HG02943 (cell line): ENCODE measurements at regions not wholly inside any gene's neighbourhood (a gene's known extent, or its start where the extent isn't known, plus 50 kb on each side); places are given as distances from the start of the nearest gene placed in this dataset.
"Not testable (repeated sequence)": the region's sequence is repeated elsewhere in the genome, so short reads cannot be mapped to it uniquely, and the experiment has no call there.

ENCODE experiments used
- ATAC-seq: cut with Tn5 transposase; IDR thresholded peaks from one replicate; pipeline ENCODE4 v1.9.1; 2021; ENCODE audit warnings: mild to moderate bottlenecking, low read depth, moderate library complexity; ENCODE audit not compliant: unreplicated experiment

DNA sequence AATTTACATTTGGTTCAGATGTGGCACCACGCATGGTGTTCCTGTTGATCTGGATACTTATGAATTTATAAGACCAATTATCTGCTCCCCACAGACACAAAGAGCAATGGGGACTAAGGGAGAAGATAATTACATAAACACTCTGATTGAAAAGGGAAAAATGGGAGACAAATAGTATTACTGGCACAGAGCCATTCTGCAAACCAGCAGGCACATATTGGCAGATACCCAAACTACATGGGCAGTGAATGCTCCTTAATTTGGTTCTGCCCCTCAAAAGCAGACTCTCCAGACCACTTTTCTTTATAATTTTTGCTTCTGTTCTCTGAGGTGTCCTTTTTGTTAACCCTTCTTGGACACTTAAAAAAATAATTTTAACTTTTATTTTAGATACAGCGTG is 1674.2 kb downstream of the PCDH9 start:
- ATAC-seq: no peak

DNA sequence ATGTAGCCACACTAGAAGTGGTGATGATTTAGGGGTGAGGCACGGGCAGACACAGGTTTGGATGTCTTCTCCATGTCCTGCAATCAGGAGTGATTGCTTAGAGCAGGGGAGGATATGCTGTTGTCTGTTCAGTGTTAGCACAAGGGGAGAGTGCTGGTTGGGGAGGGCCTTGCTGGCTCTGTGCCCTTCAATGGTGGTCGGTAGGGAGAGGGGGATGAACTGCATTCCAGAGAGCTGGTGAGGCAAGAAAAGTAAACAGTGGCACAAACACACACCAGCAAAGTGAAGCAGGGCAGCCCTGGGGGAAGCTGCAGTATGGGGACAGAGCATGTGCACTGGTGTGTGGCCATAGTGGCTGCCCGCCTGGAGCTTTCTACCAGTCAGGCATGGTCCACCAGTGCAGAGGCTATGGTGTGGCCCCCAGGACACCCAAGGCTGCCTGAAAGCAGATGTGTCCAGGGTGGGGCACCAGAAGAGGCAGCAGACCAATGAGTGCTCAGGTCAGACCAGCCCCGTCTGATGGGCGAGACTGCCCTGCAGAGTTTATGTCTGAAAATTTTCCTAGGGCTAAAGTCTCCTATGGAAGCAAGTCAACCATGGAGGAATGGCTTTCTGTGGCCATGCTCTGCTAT is 1676.9 kb downstream of the PCDH9 start:
- no peak for ATAC-seq

DNA sequence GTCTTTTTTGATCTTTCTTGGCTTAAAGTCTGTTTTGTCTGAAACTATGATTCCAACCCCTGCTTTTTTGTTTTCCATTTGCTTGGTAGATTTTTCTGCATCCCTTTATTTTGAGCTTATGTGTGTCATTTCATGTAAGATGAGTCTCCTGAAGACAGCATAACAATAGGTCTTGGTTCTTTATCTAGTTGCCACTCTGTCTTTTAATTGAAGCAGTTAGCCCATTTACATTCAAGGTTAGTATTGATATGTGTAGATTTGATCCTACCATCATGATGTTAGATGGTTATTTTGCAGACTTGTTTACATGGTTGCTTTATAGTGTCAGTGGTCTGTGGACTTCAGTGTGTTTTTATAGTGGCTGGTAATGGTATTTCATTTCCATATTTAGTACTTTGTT is 1678.9 kb downstream of the PCDH9 start:
- no peak for ATAC-seq

DNA sequence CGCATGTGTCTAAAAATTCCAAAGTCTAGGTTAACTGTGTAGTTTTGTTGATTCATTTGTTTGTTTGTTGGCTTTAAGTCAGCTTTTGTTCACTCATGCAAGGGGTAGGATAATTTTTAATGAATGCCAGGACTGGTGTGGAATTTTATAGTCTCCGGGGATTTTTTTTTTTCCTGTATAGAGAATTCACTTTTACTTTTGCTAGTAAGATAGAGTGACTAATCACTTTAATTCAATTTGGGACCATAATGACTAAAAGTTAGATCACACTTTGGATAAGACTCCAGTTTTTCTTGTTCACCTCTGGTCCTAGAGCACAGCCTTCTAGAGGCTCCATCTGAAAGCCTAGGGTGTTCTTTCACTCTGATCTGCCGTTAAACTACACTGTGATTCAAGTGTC is 1690.0 kb downstream of the PCDH9 start:
- no peak for ATAC-seq

DNA sequence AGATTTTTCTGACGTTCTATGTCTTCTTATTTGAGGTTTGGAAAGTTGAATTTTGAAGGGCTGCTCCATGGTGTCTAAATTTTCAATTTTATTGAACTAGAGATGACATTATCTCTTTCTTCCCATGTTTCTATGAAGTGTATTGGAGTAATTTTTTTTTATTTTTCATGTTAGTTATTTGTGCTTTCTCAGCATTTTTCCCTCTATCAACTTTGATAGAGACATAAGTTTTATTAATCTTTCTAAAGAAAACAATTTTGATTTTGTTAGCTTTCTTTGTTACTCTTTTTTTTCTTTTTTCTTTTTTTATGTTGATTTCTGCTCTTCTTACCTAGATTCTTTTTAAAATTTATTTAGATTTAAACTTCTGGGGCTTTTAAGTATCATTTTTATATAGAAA is 1694.8 kb downstream of the PCDH9 start:
- no peak for ATAC-seq

DNA sequence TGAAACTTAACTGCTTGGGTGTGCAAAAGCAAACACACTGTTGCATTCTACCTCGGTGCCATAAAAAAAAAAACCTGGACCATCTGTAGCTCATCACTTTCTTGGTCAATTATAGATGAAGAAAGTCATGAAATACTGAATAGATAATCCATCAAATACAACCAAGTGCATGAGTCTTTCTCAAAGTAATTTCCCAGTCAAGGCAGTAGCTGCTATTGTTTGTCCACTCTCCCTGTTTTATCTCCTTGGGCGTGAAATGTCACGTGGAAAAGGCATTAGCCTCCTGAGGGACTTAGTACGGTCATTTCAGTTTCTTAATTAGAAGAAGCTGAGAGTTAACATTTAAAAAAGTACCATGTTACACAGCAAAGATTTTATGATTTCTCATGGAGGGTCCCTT is 1697.9 kb downstream of the PCDH9 start:
- ATAC-seq: no peak

DNA sequence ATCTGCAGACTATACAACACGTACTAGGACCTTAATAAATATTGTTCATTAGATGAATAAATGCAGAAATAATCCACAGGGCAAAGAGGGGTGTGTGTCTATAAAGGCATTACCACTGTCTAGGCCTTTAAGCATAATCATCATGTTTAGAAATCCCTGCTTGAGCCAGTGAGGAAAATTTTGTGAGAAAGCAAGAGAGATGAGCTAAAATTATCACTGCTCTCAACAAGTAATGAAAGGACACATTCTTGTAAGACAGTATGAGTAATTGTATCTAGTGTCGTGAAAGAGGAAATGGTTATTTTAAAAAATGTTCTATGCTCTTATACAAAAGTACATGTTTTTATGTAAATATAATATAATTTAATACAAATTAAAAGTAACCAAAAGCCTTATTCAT is 1699.4 kb downstream of the PCDH9 start:
- ATAC-seq: no peak

DNA sequence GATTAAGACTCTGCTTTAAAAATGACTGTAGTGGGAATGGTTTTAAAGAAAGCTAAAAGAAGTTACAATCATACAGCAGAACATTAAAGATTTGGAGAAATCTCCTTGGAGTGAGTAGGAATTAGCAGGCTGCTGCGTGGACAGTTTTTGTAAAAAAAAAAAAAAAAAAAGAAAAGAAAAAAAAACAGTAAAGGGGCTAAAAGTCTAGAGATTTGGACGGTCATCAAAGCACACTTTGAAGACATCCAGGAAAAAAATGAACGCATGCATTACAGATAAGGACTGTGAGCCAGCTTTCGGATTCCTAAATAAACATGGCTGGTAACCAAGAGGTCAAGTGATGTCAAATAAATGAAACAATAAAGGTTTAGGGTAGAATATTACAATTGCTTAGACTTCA is 1700.6 kb downstream of the PCDH9 start:
- ATAC-seq: no peak

DNA sequence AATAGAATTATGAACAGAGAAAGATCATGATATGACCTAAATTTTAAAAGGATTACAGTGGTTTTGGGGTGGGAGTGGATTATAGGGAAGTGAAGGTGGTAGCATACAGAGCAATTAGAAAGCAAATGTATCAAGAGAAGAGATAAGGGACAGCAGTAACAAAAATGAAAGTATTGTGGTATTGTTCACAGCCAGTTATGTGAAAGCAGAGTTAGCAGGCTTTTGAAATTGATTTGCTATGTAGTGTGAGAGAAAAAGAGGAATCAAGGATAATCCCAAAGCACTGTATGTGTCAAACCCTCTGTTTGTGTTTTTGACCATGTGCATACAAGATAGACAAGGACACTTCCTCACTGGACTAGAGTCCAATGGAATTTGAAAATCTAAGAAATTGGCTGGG is 1721.4 kb downstream of the PCDH9 start:
- no peak for ATAC-seq

DNA sequence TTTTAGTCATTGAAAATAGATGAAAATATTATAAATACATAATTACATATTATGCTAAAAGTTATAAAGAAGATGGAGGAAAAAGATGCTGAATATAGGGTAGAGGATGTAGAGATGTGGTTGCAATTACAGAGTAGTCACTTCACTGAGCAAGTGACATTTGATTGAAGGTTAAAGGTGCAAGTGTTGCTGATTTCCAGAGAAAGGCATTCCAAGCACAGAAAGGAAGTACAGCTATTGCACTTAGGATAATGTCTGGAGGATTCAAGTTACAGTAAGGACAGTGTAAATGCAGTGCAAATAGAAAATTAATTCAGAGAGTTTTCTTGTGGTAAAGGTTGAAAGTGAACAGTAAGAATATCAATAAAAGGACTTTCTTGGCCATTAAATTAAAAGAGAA is 1721.8 kb downstream of the PCDH9 start:
- no peak for ATAC-seq

DNA sequence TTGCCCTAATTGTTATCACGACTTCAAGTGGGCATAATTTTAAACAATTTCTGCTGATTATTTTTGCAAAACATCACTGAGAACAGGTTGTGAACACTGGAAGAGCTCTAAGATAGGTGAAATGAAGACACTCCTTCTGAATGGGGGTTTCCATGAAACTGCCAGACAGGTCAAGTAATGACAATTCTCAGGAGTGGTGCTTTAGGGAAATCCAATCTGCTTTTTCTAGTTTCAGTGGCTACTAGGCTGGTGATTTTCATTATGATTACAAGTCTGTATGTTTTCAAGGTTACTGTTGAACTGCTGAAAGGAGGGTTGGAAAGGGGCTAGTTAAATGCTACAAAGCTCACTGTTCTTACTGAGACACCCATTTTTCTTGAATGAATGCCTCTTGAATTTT is 1724.2 kb downstream of the PCDH9 start:
- no peak for ATAC-seq

DNA sequence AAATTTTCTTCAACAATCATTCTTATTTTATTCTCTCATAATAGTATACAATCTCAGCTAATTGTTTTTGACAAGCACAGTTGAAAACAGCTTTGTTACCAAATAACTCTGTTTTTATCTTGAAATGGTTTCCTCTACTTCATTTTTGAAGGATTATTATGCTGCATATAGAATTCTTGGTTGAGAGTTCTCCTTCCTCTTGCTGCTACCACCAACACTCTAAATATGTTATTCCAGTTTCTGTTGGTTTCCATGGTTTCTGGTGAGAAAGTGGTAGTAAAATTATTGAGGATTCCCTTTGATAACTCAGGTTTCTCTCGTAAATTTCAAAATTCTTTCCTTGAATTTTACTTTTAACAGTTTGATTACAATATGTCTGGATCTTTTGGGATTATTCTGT is 1725.9 kb downstream of the PCDH9 start:
- ATAC-seq: no peak

DNA sequence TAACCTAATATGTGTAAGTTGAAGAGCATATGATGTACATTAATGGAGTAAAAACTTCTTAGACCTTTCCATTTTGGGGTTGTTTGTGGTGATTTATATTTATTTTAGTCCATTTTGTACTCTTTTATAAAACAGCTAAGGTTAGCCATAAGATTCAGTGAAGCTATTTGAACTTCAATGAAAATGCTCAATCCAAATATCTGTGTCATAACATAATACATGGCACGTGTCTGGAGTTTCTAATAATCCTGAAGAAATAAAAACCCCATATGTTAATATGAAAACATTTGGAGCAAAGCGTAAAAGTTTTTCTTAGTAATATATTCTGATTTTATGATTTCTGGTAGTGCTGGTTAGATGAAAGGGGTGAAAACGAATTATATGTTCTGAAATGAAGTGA is 1729.7 kb downstream of the PCDH9 start:
- ATAC-seq: no peak

DNA sequence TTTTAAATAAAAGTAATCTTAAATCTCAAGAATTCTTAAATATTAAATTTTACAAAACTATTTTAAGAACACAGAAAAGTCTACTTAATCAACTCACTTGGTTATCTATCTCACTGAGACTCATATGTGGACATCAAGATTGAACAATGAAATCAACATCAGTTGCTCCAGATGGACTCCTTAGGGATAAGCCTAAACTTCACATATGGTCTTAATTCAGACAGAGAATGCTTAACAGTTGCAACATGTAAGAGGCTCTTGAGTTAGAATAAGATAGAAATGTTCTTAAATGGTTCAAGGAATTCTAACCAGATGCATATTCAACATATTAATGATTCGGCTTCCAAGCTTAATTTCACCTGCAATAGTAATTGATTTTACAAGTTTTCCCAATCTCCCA is 1730.9 kb downstream of the PCDH9 start:
- ATAC-seq: no peak

DNA sequence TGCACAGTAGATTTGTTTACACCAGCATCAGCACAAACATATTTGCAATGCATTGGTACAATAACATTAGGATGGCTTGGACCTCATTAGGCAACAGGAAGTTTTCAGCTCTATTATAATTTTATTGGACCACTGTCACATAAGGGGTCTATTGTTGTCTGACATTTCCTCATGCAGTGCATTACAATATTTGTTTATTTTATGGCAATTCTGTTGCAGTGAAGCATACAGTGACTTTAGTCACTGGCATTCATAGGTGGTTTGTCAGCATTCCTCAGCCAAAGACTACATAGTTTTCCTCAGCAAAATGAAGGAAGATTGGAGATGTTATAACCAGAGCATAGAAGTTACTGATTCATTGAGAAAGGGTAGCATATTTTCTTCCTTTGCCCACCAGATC is 1732.9 kb downstream of the PCDH9 start:
- no peak for ATAC-seq

DNA sequence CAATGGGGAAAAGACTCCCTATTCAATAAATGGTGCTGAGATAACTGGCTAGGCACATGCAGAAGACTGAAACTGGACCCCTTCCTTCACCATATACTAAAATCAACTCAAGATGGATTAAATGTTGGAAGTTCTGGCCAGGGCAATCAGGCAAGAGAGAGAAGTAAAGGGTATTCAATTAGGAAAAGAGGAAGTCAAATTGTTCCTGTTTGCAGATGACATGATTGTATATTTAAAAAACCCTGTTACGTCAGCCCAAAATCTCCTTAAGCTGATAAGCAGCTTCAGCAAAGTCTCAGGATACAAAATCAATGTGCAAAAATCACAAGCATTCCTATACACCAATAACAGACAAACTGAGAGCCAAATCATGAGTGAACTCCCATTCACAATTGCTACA is 1739.4 kb downstream of the PCDH9 start:
- not testable (repeated sequence) for ATAC-seq

DNA sequence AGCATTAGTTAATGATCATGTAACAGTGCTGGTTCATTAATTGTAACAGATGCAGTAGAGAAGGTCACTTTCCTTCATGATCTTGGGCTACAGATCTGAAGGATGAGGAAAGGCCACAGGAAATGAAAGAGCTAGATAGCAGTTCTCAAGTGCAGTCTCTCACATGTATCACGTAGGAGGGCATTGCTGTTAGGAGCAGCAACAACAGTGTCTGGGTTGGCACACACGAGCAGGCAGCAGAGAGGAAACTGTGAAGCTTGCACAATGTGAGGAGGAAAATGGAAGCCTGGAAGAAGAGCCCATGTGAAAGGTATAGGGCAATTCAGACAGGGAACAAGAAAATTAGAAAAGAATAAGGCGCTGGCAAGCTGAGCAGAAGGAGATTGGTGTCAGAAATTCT is 1741.5 kb downstream of the PCDH9 start:
- ATAC-seq: no peak

DNA sequence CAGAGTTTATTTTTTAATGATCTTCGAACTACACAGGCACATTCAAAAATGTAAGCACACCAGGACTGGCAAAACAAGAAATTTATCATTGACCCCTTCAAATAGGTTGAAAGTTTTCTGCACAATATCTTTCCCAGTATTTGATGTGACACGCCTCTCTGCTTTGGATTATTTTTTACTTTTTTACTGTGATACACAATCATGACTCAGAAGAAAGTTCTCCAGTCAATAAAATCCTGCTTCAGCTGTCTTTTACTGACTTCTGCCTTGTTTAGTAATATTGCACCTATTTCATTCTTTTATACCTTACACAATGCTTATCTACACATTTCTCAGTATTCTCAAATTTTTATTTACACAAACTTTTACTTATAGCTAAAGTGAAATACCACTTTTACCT is 1750.4 kb downstream of the PCDH9 start:
- ATAC-seq: no peak

DNA sequence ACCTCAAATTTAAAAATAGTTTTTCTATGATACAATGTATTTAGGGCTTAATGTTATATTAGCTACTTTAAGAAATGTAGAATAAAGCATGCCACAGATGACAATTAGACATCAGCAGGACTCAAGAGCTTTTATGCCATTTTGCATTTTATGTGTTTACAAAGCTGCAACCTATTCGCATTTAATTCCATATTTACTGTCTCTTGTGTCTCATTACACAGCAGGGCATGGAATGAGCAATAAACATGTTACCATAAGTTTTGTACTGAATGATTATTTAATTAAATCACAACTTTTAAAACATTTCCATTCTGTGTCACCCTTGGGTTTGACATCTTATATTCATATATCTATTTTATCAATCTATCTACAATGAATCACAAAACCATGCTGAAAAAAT is 1756.9 kb downstream of the PCDH9 start:
- no peak for ATAC-seq

DNA sequence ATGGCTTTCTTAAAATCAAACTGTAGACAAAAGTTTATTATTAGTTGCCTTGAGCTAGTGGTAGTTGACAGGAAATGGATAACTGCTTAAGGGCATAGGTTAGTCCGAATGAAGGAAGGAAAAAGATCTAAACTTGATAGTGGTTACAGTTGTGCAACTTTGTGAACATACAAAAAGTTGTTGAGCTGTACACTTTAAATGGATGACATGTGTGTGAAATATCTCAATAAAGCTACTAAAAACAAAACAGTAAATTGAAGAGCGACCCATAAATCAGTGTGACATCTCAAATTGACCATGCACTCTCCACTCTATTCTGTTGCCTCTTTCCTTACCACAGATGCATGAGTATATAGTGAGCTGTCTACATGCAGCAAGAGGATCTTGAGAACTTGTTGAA is 1757.8 kb downstream of the PCDH9 start:
- ATAC-seq: no peak

DNA sequence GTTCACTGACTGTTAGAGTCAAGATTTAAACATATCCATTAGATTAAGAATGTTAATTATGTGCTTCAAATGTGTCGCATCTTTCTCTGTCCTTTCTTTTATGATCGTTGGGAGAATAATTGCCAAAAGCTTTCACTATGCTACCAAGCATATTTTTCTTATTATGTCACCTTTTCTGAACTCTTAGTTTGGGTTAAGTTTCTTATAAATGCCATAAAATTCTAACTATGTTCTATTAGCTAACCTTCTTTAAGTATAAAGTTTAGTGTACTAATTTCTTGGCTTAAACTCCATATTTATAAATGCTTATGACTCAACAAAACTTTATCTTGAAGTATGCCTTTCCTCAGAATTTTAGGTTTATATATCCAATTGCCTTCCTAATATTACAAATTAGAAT is 1759.4 kb downstream of the PCDH9 start:
- ATAC-seq: no peak

DNA sequence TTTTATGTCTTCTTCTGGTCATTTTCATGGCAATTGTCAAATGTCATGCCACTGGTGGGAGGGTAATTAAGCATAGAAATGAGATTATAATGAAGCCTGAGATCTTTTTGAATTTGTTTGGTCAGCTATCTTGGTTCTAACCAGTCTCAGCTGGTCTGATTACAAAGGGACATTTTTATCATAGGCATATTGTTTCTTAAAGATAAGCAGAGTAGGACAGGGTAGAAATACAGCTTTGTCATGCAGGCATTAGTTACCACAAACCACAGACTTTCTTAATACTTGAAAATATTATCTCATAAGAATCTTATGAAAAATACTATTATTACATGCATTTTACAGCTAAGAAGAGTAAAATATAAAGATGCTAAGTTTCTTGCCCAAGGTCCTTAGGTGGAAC is 1761.5 kb downstream of the PCDH9 start:
- ATAC-seq: no peak

DNA sequence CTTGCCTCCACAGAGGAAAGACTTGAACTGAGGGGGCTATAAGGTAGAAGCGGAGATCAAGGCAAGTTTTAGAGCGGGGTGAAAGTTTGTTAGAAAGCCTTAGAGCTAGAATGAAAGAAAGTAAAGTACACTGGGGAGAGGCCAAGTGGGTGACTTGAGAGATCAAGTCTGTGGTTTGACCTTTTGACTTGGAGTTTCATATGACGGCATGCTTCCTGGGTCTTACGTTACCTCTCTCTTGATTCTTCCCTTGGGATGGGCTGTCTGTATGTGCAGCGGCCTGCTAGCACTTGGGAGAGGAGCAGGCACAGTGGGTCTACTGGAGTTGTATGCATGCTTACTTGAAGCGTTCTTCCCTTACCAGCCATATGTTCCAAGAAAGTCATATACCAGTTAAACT is 1768.5 kb downstream of the PCDH9 start:
- no peak for ATAC-seq
